ENCODE measurements at regions not wholly inside any gene's neighbourhood (a gene's known extent, or its start where the extent isn't known, plus 50 kb on each side); places are given as distances from the start of the nearest gene placed in this dataset.
"Not testable (repeated sequence)": the region's sequence is repeated elsewhere in the genome, so short reads cannot be mapped to it uniquely, and the experiment has no call there.

DNA sequence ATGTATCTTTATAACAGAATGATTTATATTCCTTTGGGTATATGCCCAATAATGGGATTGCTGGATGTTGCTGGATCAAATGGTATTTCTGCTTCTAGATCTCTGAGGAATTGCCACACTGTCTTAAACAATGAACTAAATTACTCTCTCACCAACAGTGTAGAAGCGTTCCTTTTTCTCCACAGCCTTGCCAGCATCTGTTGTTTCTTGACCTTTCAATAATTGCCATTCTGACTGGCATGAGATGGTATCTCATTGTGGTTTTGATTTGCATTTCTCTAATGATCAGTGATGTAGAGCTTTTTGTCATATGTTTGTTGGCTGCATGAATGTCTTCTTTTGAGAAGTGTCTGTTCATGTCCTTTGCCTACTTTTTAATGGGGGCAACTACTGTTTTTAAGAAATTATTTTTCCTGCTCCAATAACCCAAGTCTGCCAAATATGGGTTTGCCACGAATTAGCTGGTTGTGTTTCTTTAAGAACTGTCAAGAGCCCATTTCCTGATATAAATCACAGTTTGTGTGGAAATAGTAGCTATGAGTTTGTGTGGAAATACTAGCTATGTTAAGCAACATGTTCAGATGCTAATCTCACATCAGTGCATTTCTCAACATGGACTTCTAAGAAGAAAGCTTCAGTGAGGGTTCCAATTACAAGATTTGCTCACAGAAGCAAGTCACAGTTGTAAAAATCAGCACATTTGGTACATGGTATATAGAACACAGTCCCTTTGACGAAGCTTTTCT, 259.4 kb downstream of the ANAPC1 start:
- intact Hi-C loops (cut with DNase I) = no loop called here
- Histone ChIP-seq H3K4me3 (no peak overlapping the region), H3K27me3 (no peaks in the 10 kb centered on the region), H3K36me3 (no peaks in the 10 kb centered on the region), H3K27ac (no peak overlapping the region), H3K9me3 (peaks cover 0 to 7% (median 2%) of the 10 kb centered on the region in 4 donors), H3K4me1 (no peaks in the 10 kb centered on the region)
- TF ChIP-seq POLR2A (IDR thresholded peaks at IDR 0.05) = no peak
- peak in 3 of 4 donors; percentile 29 to 43 (median 31) for TF ChIP-seq POLR2AphosphoS5 (IDR thresholded peaks at IDR 0.05)
- WGBS, 2 donors = 47 to 66% methylated on average over 3 of the region's 3 CpGs
- DNase-seq = no peak

DNA sequence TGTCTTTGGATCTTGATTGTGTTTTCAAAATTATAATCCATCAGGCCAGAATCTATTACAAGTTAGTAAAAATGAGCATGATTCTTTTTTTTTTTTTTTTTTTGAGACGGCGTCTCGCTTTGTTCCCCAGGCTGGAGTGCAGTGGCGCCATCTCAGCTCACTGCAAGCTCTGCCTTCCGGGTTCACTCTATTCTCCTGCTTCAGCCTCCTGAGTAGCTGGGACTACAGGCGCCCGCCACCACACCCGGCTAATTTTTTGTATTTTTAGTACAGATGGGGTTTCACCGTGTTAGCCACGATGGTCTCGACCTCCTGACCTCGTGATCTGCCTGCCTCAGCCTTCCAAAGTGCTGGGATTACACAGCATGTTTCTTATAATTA, 258.8 kb downstream of the ANAPC1 start:
- not testable (repeated sequence) for H3K27ac ChIP-seq

DNA sequence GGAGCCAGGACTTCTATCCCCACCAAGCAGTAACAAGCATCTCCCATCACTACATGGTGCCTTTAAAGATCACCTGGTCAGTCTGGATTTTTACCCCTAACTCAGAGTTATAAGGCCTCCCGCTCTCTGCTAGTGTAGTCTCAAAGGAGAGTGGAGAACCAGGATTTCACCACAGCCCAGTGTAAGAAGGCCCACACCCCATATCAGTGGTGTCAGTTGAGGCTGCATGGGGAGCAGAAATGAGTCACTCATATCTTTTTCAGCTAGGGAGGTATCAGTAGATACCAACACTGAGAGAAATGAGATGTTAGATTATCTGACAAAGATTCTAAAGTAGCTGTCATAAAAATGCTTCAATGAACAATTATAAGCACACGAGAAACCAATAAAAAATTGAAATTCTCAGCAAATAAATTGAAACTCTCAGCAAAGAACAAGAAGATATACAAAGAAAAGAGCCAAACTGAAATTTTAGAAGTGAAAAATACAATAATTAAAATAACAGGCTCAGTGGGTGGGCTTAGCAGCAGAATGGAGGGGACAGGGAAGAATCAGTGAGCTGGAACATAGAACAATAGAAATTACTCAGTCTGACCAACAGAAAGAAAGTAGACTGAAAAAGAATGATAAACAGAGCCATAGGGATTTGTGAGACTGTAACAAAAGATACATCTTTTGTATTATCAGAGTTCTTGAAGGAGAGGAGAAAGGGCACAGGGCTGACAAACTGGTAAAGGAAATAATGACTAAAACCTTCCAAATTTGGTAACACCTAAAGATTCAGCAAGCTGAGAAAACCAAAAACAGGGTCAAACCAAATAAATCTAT, 257.7 kb downstream of the ANAPC1 start:
- WGBS, 2 donors = 85 to 90% methylated on average over 2 of the region's 2 CpGs
- Histone ChIP-seq H3K27ac (no peak overlapping the region), H3K9me3 (peaks cover 0 to 8% (median 2%) of the 10 kb centered on the region in 4 donors), H3K36me3 (no peaks in the 10 kb centered on the region), H3K27me3 (no peaks in the 10 kb centered on the region), H3K4me3 (no peak overlapping the region), H3K4me1 (no peaks in the 10 kb centered on the region)
- intact Hi-C loops (cut with DNase I) = no loop called here
- no peak for DNase-seq
- TF ChIP-seq POLR2AphosphoS5 (IDR thresholded peaks at IDR 0.05) = no peak
- TF ChIP-seq POLR2A (IDR thresholded peaks at IDR 0.05) = no peak
- TF ChIP-seq, protein P1, sequence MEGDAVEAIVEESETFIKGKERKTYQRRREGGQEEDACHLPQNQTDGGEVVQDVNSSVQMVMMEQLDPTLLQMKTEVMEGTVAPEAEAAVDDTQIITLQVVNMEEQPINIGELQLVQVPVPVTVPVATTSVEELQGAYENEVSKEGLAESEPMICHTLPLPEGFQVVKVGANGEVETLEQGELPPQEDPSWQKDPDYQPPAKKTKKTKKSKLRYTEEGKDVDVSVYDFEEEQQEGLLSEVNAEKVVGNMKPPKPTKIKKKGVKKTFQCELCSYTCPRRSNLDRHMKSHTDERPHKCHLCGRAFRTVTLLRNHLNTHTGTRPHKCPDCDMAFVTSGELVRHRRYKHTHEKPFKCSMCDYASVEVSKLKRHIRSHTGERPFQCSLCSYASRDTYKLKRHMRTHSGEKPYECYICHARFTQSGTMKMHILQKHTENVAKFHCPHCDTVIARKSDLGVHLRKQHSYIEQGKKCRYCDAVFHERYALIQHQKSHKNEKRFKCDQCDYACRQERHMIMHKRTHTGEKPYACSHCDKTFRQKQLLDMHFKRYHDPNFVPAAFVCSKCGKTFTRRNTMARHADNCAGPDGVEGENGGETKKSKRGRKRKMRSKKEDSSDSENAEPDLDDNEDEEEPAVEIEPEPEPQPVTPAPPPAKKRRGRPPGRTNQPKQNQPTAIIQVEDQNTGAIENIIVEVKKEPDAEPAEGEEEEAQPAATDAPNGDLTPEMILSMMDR (IDR thresholded peaks at IDR 0.05) = no peak
- no peak for TF ChIP-seq EP300 (IDR thresholded peaks at IDR 0.05)

More for the DNA sequence above, 258.8 kb downstream of the ANAPC1 start:
- H3K9me3 ChIP-seq; DNase-seq; H3K27me3 ChIP-seq; intact Hi-C loops (cut with DNase I); H3K4me3 ChIP-seq; H3K4me1 ChIP-seq; H3K36me3 ChIP-seq: not testable (repeated sequence)
- WGBS, 2 donors = 72 to 82% methylated on average over 12 of the region's 12 CpGs

DNA sequence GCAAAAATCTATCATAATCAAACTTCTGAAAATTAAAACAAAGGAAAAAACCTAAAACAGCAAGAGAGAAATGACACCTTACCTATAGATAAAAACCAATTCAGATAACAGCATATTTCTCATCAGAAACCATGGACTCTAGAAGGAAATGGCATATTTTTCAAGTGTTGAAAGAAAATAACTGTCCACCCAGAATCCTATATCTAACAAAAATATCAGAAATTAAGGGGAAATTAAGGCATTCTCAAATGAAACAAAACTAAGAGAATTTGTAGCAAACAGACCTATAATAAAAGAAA, 257.2 kb downstream of the ANAPC1 start:
- no peaks in the 10 kb centered on the region for H3K4me1 ChIP-seq
- H3K27me3 ChIP-seq = no peaks in the 10 kb centered on the region
- peaks cover 0 to 8% (median 2%) of the 10 kb centered on the region in 4 donors for H3K9me3 ChIP-seq
- no peaks in the 10 kb centered on the region for H3K36me3 ChIP-seq
- no peak for TF ChIP-seq EP300 (IDR thresholded peaks at IDR 0.05)
- TF ChIP-seq POLR2A (IDR thresholded peaks at IDR 0.05) = no peak
- no peak for TF ChIP-seq POLR2AphosphoS5 (IDR thresholded peaks at IDR 0.05)
- TF ChIP-seq, protein P1 (IDR thresholded peaks at IDR 0.05) = no peak
- intact Hi-C loops (cut with DNase I) = no loop called here
- H3K4me3 ChIP-seq = no peak overlapping the region
- DNase-seq = no peak
- H3K27ac ChIP-seq = no peak overlapping the region

DNA sequence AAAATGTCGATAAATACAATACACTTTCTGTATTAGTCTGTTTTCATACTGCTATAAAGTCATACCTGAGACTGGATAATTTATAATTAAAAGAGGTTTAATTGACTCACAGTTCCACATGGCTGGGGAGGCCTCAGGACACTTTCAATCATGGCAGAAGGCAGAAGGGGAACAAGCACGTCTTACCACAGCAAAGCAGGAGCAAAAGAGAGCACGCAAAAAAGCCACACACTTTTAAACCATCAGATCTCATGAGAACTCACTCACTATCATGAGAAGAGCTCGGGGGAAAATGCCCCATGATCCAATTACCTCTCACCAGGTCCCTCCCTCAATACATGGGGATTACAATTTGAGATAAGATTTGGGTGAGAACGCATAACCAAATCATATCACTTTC, 256.7 kb downstream of the ANAPC1 start:
- no peaks in the 10 kb centered on the region for H3K4me1 ChIP-seq
- no peak overlapping the region for H3K4me3 ChIP-seq
- no peaks in the 10 kb centered on the region for H3K27me3 ChIP-seq
- WGBS, 2 donors = 88 to 91% methylated on average over 5 of the region's 5 CpGs
- no peak for TF ChIP-seq POLR2AphosphoS5 (IDR thresholded peaks at IDR 0.05)
- TF ChIP-seq, protein P1 (IDR thresholded peaks at IDR 0.05) = no peak
- TF ChIP-seq POLR2A (IDR thresholded peaks at IDR 0.05) = no peak
- no peak for TF ChIP-seq EP300 (IDR thresholded peaks at IDR 0.05)
- H3K27ac ChIP-seq = no peak overlapping the region
- intact Hi-C loops (cut with DNase I) = no loop called here
- DNase-seq = no peak
- H3K9me3 ChIP-seq = peaks cover 0 to 8% (median 2%) of the 10 kb centered on the region in 4 donors
- no peaks in the 10 kb centered on the region for H3K36me3 ChIP-seq

Data from sigmoid colon (tissue), 6 donors.